PC-9 (cell line): ENCODE measurements at regions not wholly inside any gene's neighbourhood (a gene's known extent, or its start where the extent isn't known, plus 50 kb on each side); places are given as distances from the start of the nearest gene placed in this dataset.

Source experiments
- EZH2 ChIP-seq: fragments of 200-600 bp; sonication (generic); IDR thresholded peaks from 2 replicates; pipeline ENCODE4 v1.8.0; 2017; ENCODE audit warnings: antibody characterized with exemption, low read depth
- TF ChIP-seq, protein P1 (sequence below): fragments of 200-600 bp; sonication (generic); conservative IDR thresholded peaks from 2 replicates; pipeline ENCODE4 v1.6.1; 2017; ENCODE audit warnings: mixed run types, antibody characterized with exemption, mild to moderate bottlenecking, moderate library complexity

DNA sequence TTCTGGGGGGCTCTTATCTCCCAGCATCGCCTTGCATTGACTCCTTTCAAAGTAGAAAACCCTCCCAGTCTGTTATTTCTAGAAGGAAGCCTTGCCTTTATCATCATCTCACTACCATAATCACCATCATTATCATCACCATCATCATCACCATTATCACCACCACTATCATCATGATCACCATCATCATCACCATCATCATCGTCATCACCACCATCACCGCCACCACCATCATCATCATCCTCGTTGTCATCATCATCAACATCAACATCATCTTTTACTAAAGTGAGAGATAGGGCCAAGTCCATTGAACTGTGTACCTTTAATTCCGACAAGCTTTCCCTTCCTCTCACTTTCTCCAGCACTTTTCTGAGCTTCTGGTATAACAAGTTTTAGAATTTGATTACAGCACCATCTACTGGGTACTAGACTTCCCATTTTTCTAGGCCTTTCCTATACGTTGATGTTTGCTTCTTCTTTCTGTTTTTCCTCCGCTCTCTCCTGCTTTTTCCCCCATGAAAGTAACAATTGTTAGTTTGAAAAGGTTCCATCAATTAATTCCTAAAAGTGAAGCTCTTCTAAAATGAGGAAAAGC, 226.4 kb downstream of the BUB3 start:
- TF ChIP-seq, protein P1, sequence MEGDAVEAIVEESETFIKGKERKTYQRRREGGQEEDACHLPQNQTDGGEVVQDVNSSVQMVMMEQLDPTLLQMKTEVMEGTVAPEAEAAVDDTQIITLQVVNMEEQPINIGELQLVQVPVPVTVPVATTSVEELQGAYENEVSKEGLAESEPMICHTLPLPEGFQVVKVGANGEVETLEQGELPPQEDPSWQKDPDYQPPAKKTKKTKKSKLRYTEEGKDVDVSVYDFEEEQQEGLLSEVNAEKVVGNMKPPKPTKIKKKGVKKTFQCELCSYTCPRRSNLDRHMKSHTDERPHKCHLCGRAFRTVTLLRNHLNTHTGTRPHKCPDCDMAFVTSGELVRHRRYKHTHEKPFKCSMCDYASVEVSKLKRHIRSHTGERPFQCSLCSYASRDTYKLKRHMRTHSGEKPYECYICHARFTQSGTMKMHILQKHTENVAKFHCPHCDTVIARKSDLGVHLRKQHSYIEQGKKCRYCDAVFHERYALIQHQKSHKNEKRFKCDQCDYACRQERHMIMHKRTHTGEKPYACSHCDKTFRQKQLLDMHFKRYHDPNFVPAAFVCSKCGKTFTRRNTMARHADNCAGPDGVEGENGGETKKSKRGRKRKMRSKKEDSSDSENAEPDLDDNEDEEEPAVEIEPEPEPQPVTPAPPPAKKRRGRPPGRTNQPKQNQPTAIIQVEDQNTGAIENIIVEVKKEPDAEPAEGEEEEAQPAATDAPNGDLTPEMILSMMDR: peak; percentile 46; the same call in 1 of the 2 replicates
- TF ChIP-seq EZH2: no peak
